WTC11 (cell line): ENCODE measurements at regions not wholly inside any gene's neighbourhood (a gene's known extent, or its start where the extent isn't known, plus 50 kb on each side); places are given as distances from the start of the nearest gene placed in this dataset.

Experiments
- ATAC-seq: fragments of 200-7000 bp; cut with Tn5 transposase; 2 replicates; pipeline ENCODE4 v1.10.0; 2021; ENCODE audit warnings: mild to moderate bottlenecking, moderate library complexity
- CTCF ChIA-PET: fragments of 300-600 bp; sonication (Branson Sonifier 250); formaldehyde crosslinking; loops from one replicate; lab custom pipeline; 2021; ENCODE audit warnings: antibody characterized with exemption; lab: Charles Lee
- POLR2A ChIA-PET: fragments of 350-600 bp; sonication (Branson Sonifier 250); formaldehyde crosslinking; loops from one replicate; lab custom pipeline; 2021; ENCODE audit warnings: antibody characterized with exemption; lab: Charles Lee
- DNase-seq: peaks from one replicate; pipeline ENCODE4 v3.0.0; 2021; ENCODE audit warnings: low spot score
- H3K27ac Mint-ChIP-seq: 2 replicates; pipeline ENCODE4 v1.8.0; 2021; ENCODE audit warnings: mixed read lengths
- H3K27me3 Mint-ChIP-seq: 2 replicates; pipeline ENCODE4 v1.8.0; 2021; ENCODE audit warnings: low read depth, mild to moderate bottlenecking, moderate library complexity, mixed read lengths
- H3K36me3 Mint-ChIP-seq: 2 replicates; pipeline ENCODE4 v1.8.0; 2021; ENCODE audit warnings: mixed read lengths
- H3K4me1 Mint-ChIP-seq: 2 replicates; pipeline ENCODE4 v1.8.0; 2022; ENCODE audit warnings: mixed read lengths
- H3K4me3 Mint-ChIP-seq: 2 replicates; pipeline ENCODE4 v1.8.0; 2021; ENCODE audit warnings: mild to moderate bottlenecking, moderate library complexity, mixed read lengths
- H3K9me3 Mint-ChIP-seq: 2 replicates; pipeline ENCODE4 v1.8.0; 2021; ENCODE audit warnings: mixed read lengths
- ESRRA ChIP-seq: sonication (generic); formaldehyde crosslinking; IDR thresholded peaks from 2 replicates; pipeline ENCODE4 v1.8.1; 2022; ENCODE audit warnings: mild to moderate bottlenecking, missing genetic modification reagents, borderline replicate concordance
- GABPB1 ChIP-seq: sonication (generic); formaldehyde crosslinking; IDR thresholded peaks from 2 replicates; pipeline ENCODE4 v1.8.1; 2023; ENCODE audit warnings: mild to moderate bottlenecking, missing genetic modification reagents
- NFATC4 ChIP-seq: fragments of 250-450 bp; sonication (Bioruptor Pico); IDR thresholded peaks from 2 replicates; pipeline ENCODE4 v1.9.0; 2021; ENCODE audit warnings: mild to moderate bottlenecking
- NFE2L1 ChIP-seq: sonication (generic); formaldehyde crosslinking; IDR thresholded peaks from 2 replicates; pipeline ENCODE4 v1.8.1; 2023; ENCODE audit warnings: missing genetic modification reagents
- NR3C1 ChIP-seq: sonication (generic); formaldehyde crosslinking; conservative IDR thresholded peaks from 2 replicates; pipeline ENCODE4 v1.8.1; 2023; ENCODE audit warnings: low read depth, mild to moderate bottlenecking, missing genetic modification reagents
- OVOL2 ChIP-seq: fragments of 250-450 bp; sonication (Bioruptor Pico); IDR thresholded peaks from 2 replicates; pipeline ENCODE4 v1.9.0; 2021; ENCODE audit warnings: mild to moderate bottlenecking, borderline replicate concordance
- PRDM15 ChIP-seq: sonication (generic); formaldehyde crosslinking; IDR thresholded peaks from 2 replicates; pipeline ENCODE4 v1.8.0; 2022; ENCODE audit warnings: missing genetic modification reagents
- PREB ChIP-seq: sonication (generic); formaldehyde crosslinking; IDR thresholded peaks from 2 replicates; pipeline ENCODE4 v1.8.1; 2022; ENCODE audit warnings: mild to moderate bottlenecking, missing genetic modification reagents, moderate library complexity, borderline replicate concordance
- PRRX2 ChIP-seq: fragments of 250-450 bp; sonication (Bioruptor Pico); IDR thresholded peaks from 2 replicates; pipeline ENCODE4 v1.8.0; 2021; ENCODE audit warnings: mild to moderate bottlenecking
- SOX15 ChIP-seq: fragments of 250-450 bp; sonication (Bioruptor Pico); IDR thresholded peaks from 2 replicates; pipeline ENCODE4 v1.9.0; 2021; ENCODE audit warnings: mild to moderate bottlenecking
- STAT6 ChIP-seq: sonication (generic); formaldehyde crosslinking; conservative IDR thresholded peaks from 2 replicates; pipeline ENCODE4 v1.8.1; 2023; ENCODE audit warnings: mild to moderate bottlenecking, low read depth, missing genetic modification reagents, moderate library complexity
- ZNF671 ChIP-seq: fragments of 250-450 bp; sonication (Bioruptor Pico); IDR thresholded peaks from 2 replicates; pipeline ENCODE4 v1.8.0; 2021; ENCODE audit warnings: mild to moderate bottlenecking
- TF ChIP-seq, protein P1 (sequence below): sonication (generic); formaldehyde crosslinking; IDR thresholded peaks from 2 replicates; pipeline ENCODE4 v1.8.1; 2023; ENCODE audit warnings: mild to moderate bottlenecking, missing genetic modification reagents
- TF ChIP-seq, protein P2 (sequence below): sonication (generic); formaldehyde crosslinking; IDR thresholded peaks from 2 replicates; pipeline ENCODE4 v1.8.0; 2023; ENCODE audit warnings: missing genetic modification reagents
- TF ChIP-seq, protein P3 (sequence below): sonication (generic); formaldehyde crosslinking; IDR thresholded peaks from 2 replicates; pipeline ENCODE4 v1.8.1; 2022; ENCODE audit warnings: mild to moderate bottlenecking, moderate library complexity, missing genetic modification reagents
- TF ChIP-seq, protein P4 (sequence below): sonication (generic); formaldehyde crosslinking; IDR thresholded peaks from 2 replicates; pipeline ENCODE4 v1.8.0; 2022; ENCODE audit warnings: mild to moderate bottlenecking, missing genetic modification reagents
- TF ChIP-seq, protein P5 (sequence below): fragments of 250-450 bp; sonication (Bioruptor Pico); IDR thresholded peaks from 2 replicates; pipeline ENCODE4 v1.9.0; 2021; ENCODE audit warnings: mild to moderate bottlenecking
- TF ChIP-seq, protein P6 (sequence below): sonication (generic); formaldehyde crosslinking; IDR thresholded peaks from 2 replicates; pipeline ENCODE4 v1.8.0; 2022; ENCODE audit warnings: mild to moderate bottlenecking, missing genetic modification reagents
- TF ChIP-seq, protein P7 (sequence below): sonication (generic); formaldehyde crosslinking; IDR thresholded peaks from 2 replicates; pipeline ENCODE4 v1.8.1; 2022; ENCODE audit warnings: low read depth, mild to moderate bottlenecking, moderate library complexity, missing genetic modification reagents, borderline replicate concordance

- H3K4me1 Mint-ChIP-seq, result no peaks in the 10 kb centered on the region
- H3K27ac Mint-ChIP-seq, result no peak overlapping the region
- no peaks in the 10 kb centered on the region for H3K36me3 Mint-ChIP-seq
- CTCF ChIA-PET, result no interaction called here
- ATAC-seq, result no peak
- H3K4me3 Mint-ChIP-seq, result no peak overlapping the region
- POLR2A ChIA-PET, result no interaction called here
- no peaks in the 10 kb centered on the region for H3K9me3 Mint-ChIP-seq
- no peaks in the 10 kb centered on the region for H3K27me3 Mint-ChIP-seq
- DNase-seq, result no peak
- no peak for TF ChIP-seq NR3C1 (CRISPR knock-in tag)
- TF ChIP-seq, protein P1, sequence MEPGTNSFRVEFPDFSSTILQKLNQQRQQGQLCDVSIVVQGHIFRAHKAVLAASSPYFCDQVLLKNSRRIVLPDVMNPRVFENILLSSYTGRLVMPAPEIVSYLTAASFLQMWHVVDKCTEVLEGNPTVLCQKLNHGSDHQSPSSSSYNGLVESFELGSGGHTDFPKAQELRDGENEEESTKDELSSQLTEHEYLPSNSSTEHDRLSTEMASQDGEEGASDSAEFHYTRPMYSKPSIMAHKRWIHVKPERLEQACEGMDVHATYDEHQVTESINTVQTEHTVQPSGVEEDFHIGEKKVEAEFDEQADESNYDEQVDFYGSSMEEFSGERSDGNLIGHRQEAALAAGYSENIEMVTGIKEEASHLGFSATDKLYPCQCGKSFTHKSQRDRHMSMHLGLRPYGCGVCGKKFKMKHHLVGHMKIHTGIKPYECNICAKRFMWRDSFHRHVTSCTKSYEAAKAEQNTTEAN (CRISPR knock-in tag), result no peak
- TF ChIP-seq NFATC4 (CRISPR knock-in tag), result no peak
- no peak for TF ChIP-seq STAT6 (CRISPR knock-in tag)
Measured at GRCh38 chr7:116361767-116362166, 137.8 kb upstream of the CAV2 start.

- no peaks in the 10 kb centered on the region for H3K27me3 Mint-ChIP-seq
- peaks cover 9% of the 10 kb centered on the region for H3K4me1 Mint-ChIP-seq
- no peak for ATAC-seq
- H3K4me3 Mint-ChIP-seq, result no peak overlapping the region
- POLR2A ChIA-PET, result no interaction called here
- no peak for DNase-seq
- no peaks in the 10 kb centered on the region for H3K9me3 Mint-ChIP-seq
- CTCF ChIA-PET, result no interaction called here
- H3K27ac Mint-ChIP-seq, result no peak overlapping the region
- no peaks in the 10 kb centered on the region for H3K36me3 Mint-ChIP-seq
- TF ChIP-seq, protein P2, sequence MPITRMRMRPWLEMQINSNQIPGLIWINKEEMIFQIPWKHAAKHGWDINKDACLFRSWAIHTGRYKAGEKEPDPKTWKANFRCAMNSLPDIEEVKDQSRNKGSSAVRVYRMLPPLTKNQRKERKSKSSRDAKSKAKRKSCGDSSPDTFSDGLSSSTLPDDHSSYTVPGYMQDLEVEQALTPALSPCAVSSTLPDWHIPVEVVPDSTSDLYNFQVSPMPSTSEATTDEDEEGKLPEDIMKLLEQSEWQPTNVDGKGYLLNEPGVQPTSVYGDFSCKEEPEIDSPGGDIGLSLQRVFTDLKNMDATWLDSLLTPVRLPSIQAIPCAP (CRISPR knock-in tag), result no peak
- TF ChIP-seq, protein P3, sequence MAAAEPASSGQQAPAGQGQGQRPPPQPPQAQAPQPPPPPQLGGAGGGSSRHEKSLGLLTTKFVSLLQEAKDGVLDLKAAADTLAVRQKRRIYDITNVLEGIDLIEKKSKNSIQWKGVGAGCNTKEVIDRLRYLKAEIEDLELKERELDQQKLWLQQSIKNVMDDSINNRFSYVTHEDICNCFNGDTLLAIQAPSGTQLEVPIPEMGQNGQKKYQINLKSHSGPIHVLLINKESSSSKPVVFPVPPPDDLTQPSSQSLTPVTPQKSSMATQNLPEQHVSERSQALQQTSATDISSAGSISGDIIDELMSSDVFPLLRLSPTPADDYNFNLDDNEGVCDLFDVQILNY (CRISPR knock-in tag), result no peak
- no peak for TF ChIP-seq PRRX2 (CRISPR knock-in tag)
- TF ChIP-seq, protein P4, sequence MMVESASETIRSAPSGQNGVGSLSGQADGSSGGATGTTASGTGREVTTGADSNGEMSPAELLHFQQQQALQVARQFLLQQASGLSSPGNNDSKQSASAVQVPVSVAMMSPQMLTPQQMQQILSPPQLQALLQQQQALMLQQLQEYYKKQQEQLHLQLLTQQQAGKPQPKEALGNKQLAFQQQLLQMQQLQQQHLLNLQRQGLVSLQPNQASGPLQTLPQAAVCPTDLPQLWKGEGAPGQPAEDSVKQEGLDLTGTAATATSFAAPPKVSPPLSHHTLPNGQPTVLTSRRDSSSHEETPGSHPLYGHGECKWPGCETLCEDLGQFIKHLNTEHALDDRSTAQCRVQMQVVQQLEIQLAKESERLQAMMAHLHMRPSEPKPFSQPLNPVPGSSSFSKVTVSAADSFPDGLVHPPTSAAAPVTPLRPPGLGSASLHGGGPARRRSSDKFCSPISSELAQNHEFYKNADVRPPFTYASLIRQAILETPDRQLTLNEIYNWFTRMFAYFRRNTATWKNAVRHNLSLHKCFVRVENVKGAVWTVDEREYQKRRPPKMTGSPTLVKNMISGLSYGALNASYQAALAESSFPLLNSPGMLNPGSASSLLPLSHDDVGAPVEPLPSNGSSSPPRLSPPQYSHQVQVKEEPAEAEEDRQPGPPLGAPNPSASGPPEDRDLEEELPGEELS, result no peak
- TF ChIP-seq SOX15 (CRISPR knock-in tag), result no peak
- TF ChIP-seq NFE2L1 (CRISPR knock-in tag), result no peak
- TF ChIP-seq, protein P5, sequence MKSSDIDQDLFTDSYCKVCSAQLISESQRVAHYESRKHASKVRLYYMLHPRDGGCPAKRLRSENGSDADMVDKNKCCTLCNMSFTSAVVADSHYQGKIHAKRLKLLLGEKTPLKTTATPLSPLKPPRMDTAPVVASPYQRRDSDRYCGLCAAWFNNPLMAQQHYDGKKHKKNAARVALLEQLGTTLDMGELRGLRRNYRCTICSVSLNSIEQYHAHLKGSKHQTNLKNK, result no peak
- no peak for TF ChIP-seq PREB (CRISPR knock-in tag)
- TF ChIP-seq PRDM15 (CRISPR knock-in tag), result no peak
- no peak for TF ChIP-seq ESRRA (CRISPR knock-in tag)
- TF ChIP-seq, protein P6, sequence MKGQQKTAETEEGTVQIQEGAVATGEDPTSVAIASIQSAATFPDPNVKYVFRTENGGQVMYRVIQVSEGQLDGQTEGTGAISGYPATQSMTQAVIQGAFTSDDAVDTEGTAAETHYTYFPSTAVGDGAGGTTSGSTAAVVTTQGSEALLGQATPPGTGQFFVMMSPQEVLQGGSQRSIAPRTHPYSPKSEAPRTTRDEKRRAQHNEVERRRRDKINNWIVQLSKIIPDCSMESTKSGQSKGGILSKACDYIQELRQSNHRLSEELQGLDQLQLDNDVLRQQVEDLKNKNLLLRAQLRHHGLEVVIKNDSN (CRISPR knock-in tag), result no peak
- no peak for TF ChIP-seq ZNF671 (CRISPR knock-in tag)
- no peak for TF ChIP-seq OVOL2 (CRISPR knock-in tag)
- TF ChIP-seq, protein P7, sequence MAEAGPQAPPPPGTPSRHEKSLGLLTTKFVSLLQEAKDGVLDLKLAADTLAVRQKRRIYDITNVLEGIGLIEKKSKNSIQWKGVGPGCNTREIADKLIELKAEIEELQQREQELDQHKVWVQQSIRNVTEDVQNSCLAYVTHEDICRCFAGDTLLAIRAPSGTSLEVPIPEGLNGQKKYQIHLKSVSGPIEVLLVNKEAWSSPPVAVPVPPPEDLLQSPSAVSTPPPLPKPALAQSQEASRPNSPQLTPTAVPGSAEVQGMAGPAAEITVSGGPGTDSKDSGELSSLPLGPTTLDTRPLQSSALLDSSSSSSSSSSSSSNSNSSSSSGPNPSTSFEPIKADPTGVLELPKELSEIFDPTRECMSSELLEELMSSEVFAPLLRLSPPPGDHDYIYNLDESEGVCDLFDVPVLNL (CRISPR knock-in tag), result no peak
- TF ChIP-seq GABPB1 (CRISPR knock-in tag), result no peak
- TF ChIP-seq, all 79 proteins: peak for 0
Measured at GRCh38 chr7:116363637-116364432, 135.7 kb upstream of the CAV2 start.
